Bronchial epithelial cell (primary cell): ENCODE measurements at regions not wholly inside any gene's neighbourhood (a gene's known extent, or its start where the extent isn't known, plus 50 kb on each side); places are given as distances from the start of the nearest gene placed in this dataset.
"Not testable (repeated sequence)": the region's sequence is repeated elsewhere in the genome, so short reads cannot be mapped to it uniquely, and the experiment has no call there.

Source experiments
- DNase-seq: peaks from one replicate; pipeline ENCODE4 v3.0.0-alpha.2; 2010; ENCODE audit warnings: low read depth
- FAIRE-seq: peaks from 2 replicates; lab custom pipeline; 2011; peaks lifted over from hg19 to GRCh38; lab: Jason Lieb, UNC
- H3K27me3 ChIP-seq: 2 replicates; pipeline ENCODE4 v1.5.1; 2011; ENCODE audit warnings: low read length; ENCODE audit not compliant: control insufficient read depth, insufficient read depth
- H3K36me3 ChIP-seq: 2 replicates; pipeline ENCODE4 v1.5.1; 2011; ENCODE audit warnings: low read length; ENCODE audit not compliant: control insufficient read depth, insufficient read depth
- H3K4me3 ChIP-seq: 2 replicates; pipeline ENCODE4 v1.5.1; 2011; ENCODE audit warnings: mild to moderate bottlenecking, low read depth, low read length, control low read depth
- TF ChIP-seq, protein P1 (sequence below): IDR thresholded peaks from 2 replicates; pipeline ENCODE4 v1.5.1; 2011; ENCODE audit warnings: mild to moderate bottlenecking, moderate library complexity, low read length, control low read depth, inconsistent platforms; ENCODE audit not compliant: insufficient read depth, severe bottlenecking

DNA sequence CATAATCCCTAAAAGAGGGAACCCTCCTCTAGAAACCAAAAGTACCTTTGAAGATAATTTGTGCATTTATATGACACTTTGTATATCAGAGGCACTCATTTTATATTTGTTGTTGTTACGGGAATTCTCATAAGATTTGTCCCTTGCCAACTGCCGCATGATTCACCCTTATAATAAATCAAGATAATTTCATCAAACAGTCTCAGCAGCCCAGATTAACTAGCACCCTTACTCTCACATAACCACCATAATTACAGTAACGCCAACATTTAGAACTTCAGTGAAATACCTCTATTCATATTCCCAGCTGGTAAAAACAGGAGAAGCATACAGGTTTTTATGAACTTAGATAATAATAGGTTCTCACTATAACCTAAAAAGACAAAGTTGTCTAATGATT, 271.9 kb downstream of the LRRC3B start:
- Histone ChIP-seq H3K4me3 (no peak overlapping the region), H3K27me3 (no peaks in the 10 kb centered on the region), H3K36me3 (no peaks in the 10 kb centered on the region)
- FAIRE-seq, result no peak
- no peak for DNase-seq
- TF ChIP-seq, protein P1, sequence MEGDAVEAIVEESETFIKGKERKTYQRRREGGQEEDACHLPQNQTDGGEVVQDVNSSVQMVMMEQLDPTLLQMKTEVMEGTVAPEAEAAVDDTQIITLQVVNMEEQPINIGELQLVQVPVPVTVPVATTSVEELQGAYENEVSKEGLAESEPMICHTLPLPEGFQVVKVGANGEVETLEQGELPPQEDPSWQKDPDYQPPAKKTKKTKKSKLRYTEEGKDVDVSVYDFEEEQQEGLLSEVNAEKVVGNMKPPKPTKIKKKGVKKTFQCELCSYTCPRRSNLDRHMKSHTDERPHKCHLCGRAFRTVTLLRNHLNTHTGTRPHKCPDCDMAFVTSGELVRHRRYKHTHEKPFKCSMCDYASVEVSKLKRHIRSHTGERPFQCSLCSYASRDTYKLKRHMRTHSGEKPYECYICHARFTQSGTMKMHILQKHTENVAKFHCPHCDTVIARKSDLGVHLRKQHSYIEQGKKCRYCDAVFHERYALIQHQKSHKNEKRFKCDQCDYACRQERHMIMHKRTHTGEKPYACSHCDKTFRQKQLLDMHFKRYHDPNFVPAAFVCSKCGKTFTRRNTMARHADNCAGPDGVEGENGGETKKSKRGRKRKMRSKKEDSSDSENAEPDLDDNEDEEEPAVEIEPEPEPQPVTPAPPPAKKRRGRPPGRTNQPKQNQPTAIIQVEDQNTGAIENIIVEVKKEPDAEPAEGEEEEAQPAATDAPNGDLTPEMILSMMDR, result no peak

DNA sequence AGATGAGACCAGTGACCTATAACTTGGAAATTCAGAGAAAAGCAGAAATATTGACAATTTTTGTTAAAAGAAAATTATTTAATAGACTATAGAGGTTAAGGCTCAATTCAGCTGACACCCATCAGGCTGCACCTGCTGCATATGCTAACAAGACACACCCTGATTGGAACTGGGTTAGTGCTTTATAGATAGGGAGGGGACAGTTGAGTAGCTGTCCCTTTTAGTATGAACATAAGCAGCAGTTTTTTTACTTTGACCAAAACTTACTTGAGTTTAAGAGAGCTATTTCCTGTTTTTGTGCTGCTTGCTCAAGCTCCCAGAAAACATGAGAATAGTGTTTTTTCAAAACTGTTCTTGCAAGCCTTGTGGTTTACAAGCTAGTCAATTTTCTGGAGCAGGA, 292.6 kb downstream of the LRRC3B start:
- Histone ChIP-seq H3K4me3 (no peak overlapping the region), H3K36me3 (no peaks in the 10 kb centered on the region), H3K27me3 (no peaks in the 10 kb centered on the region)
- TF ChIP-seq, protein P1, result no peak
- FAIRE-seq (no peak), DNase-seq (no peak)

DNA sequence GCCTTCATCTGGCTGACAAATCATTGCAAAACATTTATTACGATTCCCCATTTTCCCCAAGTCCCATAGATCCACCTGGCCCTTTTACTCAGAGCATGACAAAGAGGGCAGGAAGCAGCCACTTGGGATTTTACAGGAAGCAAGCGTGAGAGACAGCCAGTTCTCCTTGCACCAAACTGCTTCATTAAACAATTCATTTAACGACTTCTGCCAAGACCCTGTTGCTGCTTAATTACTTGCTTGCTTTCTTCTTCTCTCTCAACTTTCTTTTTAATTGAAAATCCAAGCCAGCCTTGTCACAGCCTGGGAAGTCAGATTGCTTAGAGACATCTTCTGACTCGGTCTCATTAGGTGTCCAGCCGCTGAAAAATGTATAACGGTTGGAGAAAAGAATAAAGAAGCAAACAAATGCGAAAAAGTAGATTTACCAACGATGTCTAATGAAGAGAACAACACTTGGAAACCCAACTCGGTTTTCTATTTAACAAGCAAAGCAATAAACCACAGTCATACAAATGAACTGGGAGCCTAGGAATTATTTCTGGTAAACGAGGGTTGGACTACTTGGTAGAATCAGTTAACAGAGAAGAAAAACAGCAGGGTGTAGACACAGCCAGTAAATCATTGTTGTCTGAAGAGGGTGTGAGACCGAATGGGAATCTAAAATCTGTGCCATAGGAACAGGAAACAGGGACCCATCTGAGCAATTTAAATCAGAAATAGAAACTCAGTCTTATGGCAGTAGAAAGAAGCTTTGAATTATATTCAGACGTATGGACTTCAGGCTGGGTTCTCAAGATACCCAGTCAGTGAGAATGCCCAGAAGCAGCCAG, 298.3 kb downstream of the LRRC3B start:
- no peak overlapping the region for H3K4me3 ChIP-seq
- DNase-seq (no peak), FAIRE-seq (no peak)
- no peaks in the 10 kb centered on the region for H3K36me3 ChIP-seq
- TF ChIP-seq, protein P1, result no peak
- no peaks in the 10 kb centered on the region for H3K27me3 ChIP-seq

DNA sequence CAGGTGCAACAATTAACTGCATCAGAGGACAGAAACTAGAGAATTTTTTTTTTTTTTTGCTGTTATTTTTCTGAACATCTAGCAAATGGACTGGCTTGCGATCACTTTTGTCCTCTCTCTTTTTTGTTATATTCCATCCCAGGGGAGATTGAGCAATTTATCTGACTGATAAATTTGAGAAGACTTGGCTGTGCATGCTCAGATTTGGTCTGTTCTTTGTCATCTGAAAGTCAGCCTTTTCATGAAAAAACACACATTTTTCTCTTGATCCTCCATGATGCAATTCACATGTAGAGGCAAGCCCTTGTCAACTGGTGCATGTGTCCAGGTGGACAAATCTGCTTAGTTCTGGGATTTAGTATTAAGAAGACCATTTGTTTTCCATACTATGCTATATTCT, 309.3 kb downstream of the LRRC3B start:
- no peaks in the 10 kb centered on the region for H3K36me3 ChIP-seq
- peak; percentile 4 for DNase-seq
- H3K4me3 ChIP-seq, result no peak overlapping the region
- no peaks in the 10 kb centered on the region for H3K27me3 ChIP-seq
- TF ChIP-seq, protein P1, result no peak
- FAIRE-seq, result no peak

DNA sequence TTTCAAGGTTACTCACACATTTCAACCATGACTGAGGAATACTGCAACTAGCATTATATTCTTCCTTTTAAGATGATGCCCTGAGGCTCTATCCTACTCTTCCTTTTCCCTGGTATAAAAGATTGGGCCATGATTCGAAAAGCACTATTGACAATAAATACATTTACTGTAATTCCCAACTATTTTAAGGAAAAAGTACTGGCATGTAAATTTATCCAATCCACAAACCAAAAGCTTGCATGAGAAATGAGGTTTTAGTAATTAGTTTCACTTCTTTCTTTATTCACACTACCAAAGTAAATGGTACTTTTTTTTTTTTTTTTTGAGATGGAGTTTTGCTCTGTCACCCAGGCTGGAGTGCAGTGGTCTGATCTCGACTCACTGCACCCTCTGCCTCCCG, 310.2 kb downstream of the LRRC3B start:
- no peak overlapping the region for H3K4me3 ChIP-seq
- no peaks in the 10 kb centered on the region for H3K36me3 ChIP-seq
- FAIRE-seq (no peak), DNase-seq (no peak)
- TF ChIP-seq, protein P1, result no peak
- H3K27me3 ChIP-seq, result no peaks in the 10 kb centered on the region

DNA sequence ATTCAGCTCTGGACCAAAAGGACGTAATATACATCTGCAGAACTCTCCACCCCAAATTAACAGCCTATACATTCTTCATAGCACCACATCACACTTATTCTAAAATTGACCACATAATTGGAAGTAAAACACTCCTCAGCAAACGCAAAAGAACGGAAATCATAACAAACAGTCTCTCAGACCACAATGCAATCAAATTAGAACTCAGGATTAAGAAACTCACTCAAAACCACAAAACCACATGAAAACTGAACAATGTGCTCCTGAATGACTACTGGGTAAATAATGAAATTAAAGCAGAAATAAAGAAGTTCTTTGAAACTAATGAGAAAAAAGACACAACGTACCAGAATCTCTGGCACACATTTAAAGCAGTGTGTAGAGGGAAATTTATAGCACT, 322.9 kb downstream of the LRRC3B start:
- FAIRE-seq, H3K36me3 ChIP-seq, DNase-seq, H3K4me3 ChIP-seq, H3K27me3 ChIP-seq: not testable (repeated sequence)
